SK-N-SH (cell line): ENCODE measurements at regions not wholly inside any gene's neighbourhood (a gene's known extent, or its start where the extent isn't known, plus 50 kb on each side); places are given as distances from the start of the nearest gene placed in this dataset.

ENCODE experiments used
- CTCF ChIP-seq: fragments of 200-600 bp; sonication (generic); IDR thresholded peaks from 2 replicates; pipeline ENCODE4 v1.6.1; 2017; ENCODE audit warnings: antibody characterized with exemption, mild to moderate bottlenecking, moderate library complexity
- NRF1 ChIP-seq: IDR thresholded peaks from 2 replicates; pipeline ENCODE4 v1.6.1; 2012; ENCODE audit warnings: low read depth, mild to moderate bottlenecking, low read length
- REST ChIP-seq: IDR thresholded peaks from 2 replicates; pipeline ENCODE4 v1.6.1; 2012; ENCODE audit warnings: mild to moderate bottlenecking, low read depth, low read length, moderate library complexity
- SMC3 ChIP-seq: IDR thresholded peaks from 2 replicates; pipeline ENCODE4 v1.6.1; 2012; ENCODE audit warnings: low read depth, low read length, improper control_type of control experiment

GRCh38 chr22:22060200-22061084, 77.9 kb upstream of the TOP3B start:
- TF ChIP-seq CTCF (peak; percentile 72), REST (no peak), SMC3 (peak; percentile 31; the same call in 1 of the 2 replicates), NRF1 (no peak)
